ENCODE measurements at regions not wholly inside any gene's neighbourhood (a gene's known extent, or its start where the extent isn't known, plus 50 kb on each side); places are given as distances from the start of the nearest gene placed in this dataset.
"Not testable (repeated sequence)": the region's sequence is repeated elsewhere in the genome, so short reads cannot be mapped to it uniquely, and the experiment has no call there.

GRCh38 chr10:8638088-8638672 lies 583.7 kb downstream of the GATA3 start:
- ATAC-seq (no peak), DNase-seq (ENCODE audit: low spot score) (no peak)

- DNase-seq (ENCODE audit: low spot score) = no peak
- ATAC-seq = no peak
Measured at GRCh38 chr10:8639486-8640185, 585.1 kb downstream of the GATA3 start.

- DNase-seq (ENCODE audit: low spot score) = no peak
- no peak for ATAC-seq
Measured at GRCh38 chr10:8640301-8640700, 585.8 kb downstream of the GATA3 start.

- DNase-seq (ENCODE audit: low spot score) (no peak), ATAC-seq (no peak)
Measured at GRCh38 chr10:8640878-8641277, 586.4 kb downstream of the GATA3 start.

GRCh38 chr10:8656261-8656660 lies 601.8 kb downstream of the GATA3 start:
- ATAC-seq (no peak), DNase-seq (ENCODE audit: low spot score) (no peak)

GRCh38 chr10:8659982-8660381 lies 605.5 kb downstream of the GATA3 start:
- ATAC-seq (no peak), DNase-seq (ENCODE audit: low spot score) (no peak)

GRCh38 chr10:8661886-8662285 lies 607.4 kb downstream of the GATA3 start:
- no peak for ATAC-seq
- no peak for DNase-seq (ENCODE audit: low spot score)

GRCh38 chr10:8663131-8663530 lies 608.6 kb downstream of the GATA3 start:
- ATAC-seq = no peak

GRCh38 chr10:8665322-8665721 lies 610.8 kb downstream of the GATA3 start:
- ATAC-seq = no peak
- no peak for DNase-seq (ENCODE audit: low spot score)

More at GRCh38 chr10:8663131-8663530, 608.6 kb downstream of the GATA3 start:
- no peak for DNase-seq (ENCODE audit: low spot score)

GRCh38 chr10:8670461-8670860 lies 616.0 kb downstream of the GATA3 start:
- no peak for ATAC-seq
- no peak for DNase-seq (ENCODE audit: low spot score)

GRCh38 chr10:8674230-8674629 lies 619.7 kb downstream of the GATA3 start:
- ATAC-seq = no peak

GRCh38 chr10:8677642-8678041 lies 623.2 kb downstream of the GATA3 start:
- DNase-seq (ENCODE audit: low spot score) (no peak), ATAC-seq (no peak)

More at GRCh38 chr10:8674230-8674629, 619.7 kb downstream of the GATA3 start:
- DNase-seq (ENCODE audit: low spot score) = no peak

GRCh38 chr10:8684916-8685315 lies 630.4 kb downstream of the GATA3 start:
- ATAC-seq = not testable (repeated sequence)

GRCh38 chr10:8688881-8689280 lies 634.4 kb downstream of the GATA3 start:
- no peak for ATAC-seq
- no peak for DNase-seq (ENCODE audit: low spot score)

More at GRCh38 chr10:8684916-8685315, 630.4 kb downstream of the GATA3 start:
- DNase-seq (ENCODE audit: low spot score) = not testable (repeated sequence)

- ATAC-seq = no peak
- no peak for DNase-seq (ENCODE audit: low spot score)
Measured at GRCh38 chr10:8691498-8692017, 637.1 kb downstream of the GATA3 start.

GRCh38 chr10:8693635-8694034 lies 639.1 kb downstream of the GATA3 start:
- DNase-seq (ENCODE audit: low spot score); ATAC-seq: not testable (repeated sequence)

GRCh38 chr10:8696746-8697145 lies 642.3 kb downstream of the GATA3 start:
- no peak for DNase-seq (ENCODE audit: low spot score)
- no peak for ATAC-seq

GRCh38 chr10:8700689-8701088 lies 646.2 kb downstream of the GATA3 start:
- ATAC-seq = no peak

GRCh38 chr10:8702181-8702580 lies 647.7 kb downstream of the GATA3 start:
- ATAC-seq (no peak), DNase-seq (ENCODE audit: low spot score) (no peak)

More at GRCh38 chr10:8700689-8701088, 646.2 kb downstream of the GATA3 start:
- DNase-seq (ENCODE audit: low spot score) = no peak

GRCh38 chr10:8705415-8705814 lies 650.9 kb downstream of the GATA3 start:
- ATAC-seq (no peak), DNase-seq (ENCODE audit: low spot score) (no peak)

GRCh38 chr10:8712656-8713055 lies 658.2 kb downstream of the GATA3 start:
- DNase-seq (ENCODE audit: low spot score) (no peak), ATAC-seq (no peak)

- no peak for DNase-seq (ENCODE audit: low spot score)
- ATAC-seq = no peak
Measured at GRCh38 chr10:8719971-8720370, 665.5 kb downstream of the GATA3 start.

Data from left lobe of liver (tissue), 2 donors.